Astrocyte of the cerebellum (primary cell): ENCODE measurements at regions not wholly inside any gene's neighbourhood (a gene's known extent, or its start where the extent isn't known, plus 50 kb on each side); places are given as distances from the start of the nearest gene placed in this dataset.

ENCODE experiments used
- DNase-seq: peaks from one replicate; pipeline ENCODE4 v3.0.0-alpha.2; 2011; ENCODE audit warnings: low read depth
- H3K4me3 ChIP-seq: 2 replicates; pipeline ENCODE4 v1.5.1; 2011; ENCODE audit warnings: mild to moderate bottlenecking, low read depth, low read length, moderate library complexity
- CTCF ChIP-seq: IDR thresholded peaks from 2 replicates; pipeline ENCODE4 v1.5.1; 2012; ENCODE audit warnings: low read length, low read depth, moderate library complexity, mild to moderate bottlenecking; ENCODE audit errors: missing control alignments
- in situ Hi-C: cut with HindIII; loops from 2 replicates; pipeline ENCODE4 v1.10.0; 2017; ENCODE audit warnings: low sequenced_read_pairs

GRCh38 chr18:44041961-44042360 is 638.7 kb upstream of the SETBP1 start:
- no peak for DNase-seq
- in situ Hi-C loops, result no loop called here
- no peak overlapping the region for H3K4me3 ChIP-seq
- no peak for TF ChIP-seq CTCF

- in situ Hi-C loops, result no loop called here
- no peak overlapping the region for H3K4me3 ChIP-seq
- TF ChIP-seq CTCF, result no peak
- no peak for DNase-seq
Observed at GRCh38 chr18:44046376-44046975, 634.2 kb upstream of the SETBP1 start.

DNA sequence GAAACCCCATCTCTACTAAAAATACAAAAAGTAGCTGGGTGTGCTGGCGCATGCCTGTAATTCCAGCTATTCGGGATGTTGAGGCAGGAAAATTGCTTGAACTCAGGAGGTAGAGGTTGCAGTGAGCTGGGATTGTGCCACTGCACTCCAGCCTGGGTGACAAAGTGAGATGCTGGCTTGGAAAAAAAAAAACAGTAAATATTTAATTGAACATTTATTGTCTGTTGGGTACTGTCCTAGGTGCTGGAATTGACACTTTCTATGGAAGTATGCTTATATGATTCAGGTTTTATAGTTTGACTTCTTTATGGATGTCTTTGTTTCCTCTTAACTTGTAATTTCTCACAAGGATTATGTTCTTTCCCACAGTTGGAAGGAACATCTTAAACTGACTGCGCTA is 633.1 kb upstream of the SETBP1 start:
- in situ Hi-C loops, result no loop called here

GRCh38 chr18:44048435-44048834 is 632.3 kb upstream of the SETBP1 start:
- TF ChIP-seq CTCF, result no peak
- in situ Hi-C loops, result no loop called here
- H3K4me3 ChIP-seq, result no peak overlapping the region
- DNase-seq, result no peak

More for the DNA sequence above, 633.1 kb upstream of the SETBP1 start:
- H3K4me3 ChIP-seq, result no peak overlapping the region
- TF ChIP-seq CTCF, result no peak
- DNase-seq, result no peak

DNA sequence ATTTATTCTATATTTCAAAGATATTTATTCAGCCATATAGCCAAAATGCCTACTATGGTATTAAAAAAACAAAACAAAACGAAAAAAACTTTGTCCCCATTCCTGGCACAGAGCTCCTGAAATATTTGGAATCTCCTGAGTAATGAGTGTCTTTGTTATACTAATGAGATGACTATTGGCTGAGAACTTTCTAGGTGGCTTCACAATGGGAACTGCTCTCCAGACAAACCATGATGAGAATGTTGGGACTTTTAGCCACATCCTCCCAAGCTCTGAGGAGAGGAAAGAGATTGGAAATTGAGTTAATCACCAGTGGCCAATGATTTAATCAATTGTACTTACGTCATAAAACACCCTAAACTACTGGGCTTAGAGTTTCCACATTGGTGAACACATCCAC is 631.8 kb upstream of the SETBP1 start:
- no peak for DNase-seq
- TF ChIP-seq CTCF, result no peak
- in situ Hi-C loops, result no loop called here
- H3K4me3 ChIP-seq, result no peak overlapping the region

DNA sequence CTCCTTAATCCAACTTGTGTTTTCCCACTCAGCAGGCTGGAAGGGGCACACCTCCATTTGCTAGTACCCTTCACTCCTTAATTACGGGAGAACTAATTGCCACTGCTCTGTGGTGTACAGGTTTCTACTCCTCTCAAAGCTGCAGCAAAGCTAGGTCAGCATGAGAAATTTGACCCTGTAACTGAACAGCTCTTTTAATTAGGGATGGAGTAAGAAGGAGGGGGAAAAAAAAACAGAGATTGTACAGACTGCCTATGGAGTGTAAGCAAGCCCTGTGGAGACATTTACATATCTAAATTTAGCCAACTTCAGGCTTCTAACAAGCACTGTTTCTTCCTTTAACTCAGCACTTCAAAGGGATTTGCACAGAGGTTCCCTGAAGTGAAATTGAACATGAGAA is 629.7 kb upstream of the SETBP1 start:
- DNase-seq, result no peak
- no peak for TF ChIP-seq CTCF
- in situ Hi-C loops, result no loop called here
- H3K4me3 ChIP-seq, result no peak overlapping the region

DNA sequence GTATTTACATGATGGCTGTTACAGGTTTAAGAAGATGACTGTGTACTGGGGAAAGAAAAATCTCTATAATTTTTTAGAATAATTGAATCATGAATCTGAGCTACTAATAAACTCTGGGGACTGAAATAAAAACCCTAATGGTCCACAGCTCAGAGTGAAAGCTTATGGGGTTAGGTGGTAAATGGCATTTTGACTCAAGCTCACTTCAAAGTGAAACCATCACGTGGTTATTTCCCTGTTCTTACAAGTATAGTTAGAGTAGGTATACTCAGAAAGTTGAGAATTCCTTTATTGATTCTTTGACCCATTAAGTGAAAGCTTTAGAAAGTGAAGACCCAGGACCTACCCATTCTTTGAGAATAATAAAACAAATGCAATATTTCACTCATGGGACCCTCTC is 626.2 kb upstream of the SETBP1 start:
- TF ChIP-seq CTCF, result no peak
- no peak for DNase-seq
- in situ Hi-C loops, result no loop called here

More for the DNA sequence above, 626.2 kb upstream of the SETBP1 start:
- H3K4me3 ChIP-seq, result no peak overlapping the region
